GM19452 (cell line): ENCODE measurements at regions not wholly inside any gene's neighbourhood (a gene's known extent, or its start where the extent isn't known, plus 50 kb on each side); places are given as distances from the start of the nearest gene placed in this dataset.

Experiments
- ATAC-seq: cut with Tn5 transposase; IDR thresholded peaks from one replicate; pipeline ENCODE4 v1.9.1; 2021; ENCODE audit not compliant: unreplicated experiment

DNA sequence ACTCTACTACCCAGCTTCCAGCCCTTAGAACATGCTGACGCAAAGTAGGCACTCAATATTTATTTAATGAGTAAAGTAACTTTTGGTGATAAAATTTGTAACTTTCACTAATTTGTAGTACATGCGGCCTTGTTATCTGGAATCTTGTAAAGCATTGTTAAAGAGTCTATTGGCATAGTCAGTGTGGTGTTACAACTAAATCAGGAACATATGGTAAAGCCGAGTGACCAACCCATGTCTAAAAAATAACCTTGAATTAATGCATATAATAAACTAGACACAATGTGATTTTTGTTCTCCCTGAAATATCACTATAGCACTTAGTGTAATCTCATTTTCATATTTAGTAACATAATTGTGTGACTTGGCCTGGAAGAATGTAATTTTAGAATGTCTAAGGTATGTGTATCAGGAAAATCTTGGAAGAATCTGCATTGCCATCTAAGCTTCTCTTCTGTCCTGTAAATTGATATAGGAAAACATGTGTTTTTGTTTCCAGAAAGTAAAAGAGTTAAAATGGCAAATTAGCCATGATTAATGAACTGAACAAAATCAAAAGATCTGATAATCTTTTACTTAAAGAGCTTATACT lies 256.7 kb upstream of the GNAI1 start:
- no peak for ATAC-seq

DNA sequence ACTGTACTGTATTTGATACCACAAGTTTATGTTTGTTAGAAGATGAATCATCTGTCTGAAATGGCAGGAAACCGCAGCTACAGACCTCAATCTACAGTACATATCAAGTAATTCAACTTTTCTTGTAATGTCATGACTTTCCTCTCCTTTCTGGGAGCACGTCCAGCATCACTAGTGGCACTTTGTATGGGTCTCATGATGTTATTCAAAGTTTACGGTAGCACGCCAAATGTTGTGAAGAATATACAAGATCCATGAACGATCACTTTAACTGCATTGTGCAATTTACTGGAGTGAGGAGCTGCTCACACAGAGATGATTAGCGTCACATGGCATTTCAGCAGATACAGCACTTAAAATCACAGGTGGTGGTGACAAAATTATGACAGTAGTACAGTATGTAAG lies 257.8 kb upstream of the GNAI1 start:
- no peak for ATAC-seq

DNA sequence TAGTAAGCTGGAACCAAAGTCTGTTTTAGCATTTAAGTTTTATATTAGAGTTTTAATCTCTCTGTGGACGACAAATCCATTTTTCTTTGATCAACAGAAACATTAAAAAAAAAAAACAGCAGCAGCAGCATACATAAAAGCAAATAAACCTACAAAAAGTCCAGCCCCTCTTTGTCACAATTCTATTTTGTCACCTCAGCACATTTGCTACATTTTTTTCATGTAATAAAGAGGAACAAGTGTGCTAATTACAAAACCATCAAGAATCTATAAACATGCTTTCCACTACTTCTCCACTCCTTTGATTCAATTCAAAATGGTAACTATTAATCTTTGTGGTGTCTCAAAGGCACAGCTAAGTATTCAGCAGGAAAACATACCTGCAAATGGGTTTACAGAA lies 259.8 kb upstream of the GNAI1 start:
- ATAC-seq = no peak

DNA sequence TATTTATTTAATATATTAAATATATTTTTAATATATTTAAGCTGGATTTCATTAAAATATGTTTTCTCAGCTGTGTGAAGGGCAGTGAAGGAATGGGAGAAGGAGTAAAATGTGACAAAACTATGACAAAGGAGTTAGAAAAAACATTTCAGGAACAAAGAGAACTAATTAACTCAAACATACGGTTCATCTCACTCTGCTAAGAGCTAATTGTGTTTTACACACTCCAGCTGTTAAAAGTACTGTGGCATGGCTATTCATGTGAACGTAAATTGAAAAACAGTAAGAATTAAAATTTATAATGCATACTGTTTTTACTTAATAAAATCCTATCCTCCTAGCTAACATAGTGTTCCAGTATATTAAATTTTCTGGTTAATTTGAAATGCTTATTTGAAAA lies 262.5 kb upstream of the GNAI1 start:
- ATAC-seq = no peak

DNA sequence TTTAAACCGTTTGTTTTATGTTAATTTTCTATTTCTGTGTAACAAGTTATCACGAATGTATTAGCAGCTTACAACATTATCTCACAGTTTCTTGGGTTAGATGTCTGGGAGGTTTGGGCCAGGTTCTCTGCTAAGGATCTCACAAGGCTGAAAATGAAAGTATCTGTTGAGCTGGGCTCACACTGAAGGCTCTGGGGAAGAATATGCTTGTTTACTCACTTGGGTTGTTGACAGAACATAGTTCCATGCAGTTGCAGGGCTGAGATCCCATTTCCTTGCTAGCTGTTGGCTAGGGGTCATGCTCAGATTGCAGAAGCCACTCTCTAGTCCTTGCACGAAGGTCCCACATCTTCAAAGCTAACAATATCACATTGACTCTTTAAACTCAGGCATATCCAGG lies 266.6 kb upstream of the GNAI1 start:
- ATAC-seq = no peak

DNA sequence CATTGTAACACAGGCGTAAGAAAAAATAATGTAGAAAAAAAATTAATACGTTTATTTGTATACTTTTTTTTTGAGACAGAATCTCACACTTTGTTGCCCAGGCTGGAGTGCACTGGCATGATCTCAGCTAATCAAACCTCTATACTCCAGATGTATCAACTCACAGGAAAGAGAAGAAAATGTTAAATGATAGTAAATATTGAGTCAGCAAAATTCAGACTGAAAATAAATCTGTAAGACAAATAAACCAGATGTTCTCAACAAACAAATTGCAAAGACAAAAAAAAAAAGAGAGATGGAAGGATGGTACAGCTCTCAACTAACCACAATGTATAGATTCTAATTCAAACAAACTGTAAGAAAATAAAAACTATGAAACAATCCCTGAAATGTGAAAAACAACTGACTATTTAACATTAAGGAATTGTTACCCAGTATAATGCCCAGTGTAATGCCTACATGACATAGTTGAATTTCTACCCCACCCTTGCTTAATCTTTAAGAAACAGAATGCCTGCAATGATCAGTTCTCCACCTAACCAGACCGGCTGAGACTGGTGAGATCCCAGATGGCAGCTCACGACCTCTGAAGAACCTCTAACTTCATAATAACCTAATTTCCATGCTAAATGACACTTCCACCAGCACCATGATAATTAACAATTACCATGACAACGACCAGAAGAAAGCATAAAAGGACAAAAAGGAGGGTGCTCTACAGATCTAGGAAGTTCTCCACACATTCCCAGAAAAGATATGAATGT lies 272.0 kb upstream of the GNAI1 start:
- no peak for ATAC-seq

DNA sequence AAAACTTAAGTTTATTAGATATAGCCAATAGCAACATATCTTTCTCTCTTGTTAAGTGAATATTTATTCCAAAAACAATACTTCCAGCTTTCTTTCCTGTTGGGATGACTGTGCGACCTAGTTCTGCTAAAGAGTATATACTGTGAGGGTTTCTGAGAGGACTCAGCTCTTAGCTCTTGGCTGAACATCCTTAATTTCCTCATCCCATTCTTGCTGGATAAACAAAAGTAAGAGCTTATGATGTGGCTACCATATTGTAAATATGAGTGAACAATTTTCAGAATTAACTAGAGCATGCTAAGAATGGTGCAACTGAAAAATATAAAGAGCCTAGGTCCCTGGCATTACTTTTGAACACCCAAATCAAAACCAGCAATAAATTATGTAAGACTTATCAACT lies 279.5 kb upstream of the GNAI1 start:
- no peak for ATAC-seq

DNA sequence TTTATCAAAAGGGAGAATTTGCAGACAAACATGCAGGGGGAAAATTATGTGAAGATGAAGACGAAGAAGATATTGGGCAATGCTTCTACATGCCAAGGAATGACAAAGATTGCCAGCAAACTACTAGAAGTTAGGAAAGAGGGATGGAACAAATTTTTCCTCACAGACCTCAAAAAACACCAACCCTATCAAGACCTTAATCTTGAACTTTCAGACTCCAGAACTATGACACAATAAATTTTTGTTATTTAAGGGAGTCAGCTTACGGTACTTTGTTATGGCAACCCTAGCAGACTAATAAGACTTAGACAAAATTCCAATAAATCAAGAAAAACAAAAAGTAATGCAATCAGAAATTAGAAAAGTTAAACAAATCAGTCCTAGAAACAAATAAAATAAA lies 280.0 kb upstream of the GNAI1 start:
- no peak for ATAC-seq

DNA sequence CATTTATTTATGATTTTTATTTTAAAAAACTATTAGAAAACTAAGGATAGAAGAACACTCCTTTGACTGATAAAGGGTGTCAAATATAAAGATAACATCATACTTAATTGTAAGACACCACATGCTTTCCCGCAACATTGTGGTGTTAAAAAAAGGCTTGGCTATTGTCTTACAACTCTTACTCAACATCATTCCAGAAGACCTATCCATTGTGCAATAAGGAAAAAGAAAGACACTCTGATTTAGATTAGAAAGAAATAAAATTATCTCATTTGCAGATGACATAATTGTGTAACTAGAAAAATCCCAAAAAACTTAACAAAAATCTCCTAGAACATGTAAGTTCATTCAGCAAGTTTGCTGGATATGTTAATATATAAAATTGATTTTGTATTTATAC lies 296.7 kb upstream of the GNAI1 start:
- no peak for ATAC-seq

DNA sequence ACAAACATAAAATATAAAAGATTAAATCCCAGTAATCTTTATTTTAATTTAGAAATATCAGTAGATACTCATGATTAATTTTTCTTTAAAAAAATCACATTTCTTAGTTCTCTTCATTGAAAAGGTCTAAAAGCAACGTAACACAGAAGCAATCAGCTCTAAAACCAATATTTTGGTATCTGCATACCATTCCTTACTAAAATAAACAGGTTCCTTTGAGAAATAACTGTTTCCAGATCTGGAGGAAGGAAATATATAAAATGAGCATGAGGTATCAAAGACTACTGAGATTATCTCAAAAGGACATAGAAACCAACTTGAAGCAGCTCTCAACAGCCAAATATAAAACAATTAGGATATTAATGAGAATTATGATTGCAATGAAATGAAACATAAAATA lies 301.0 kb upstream of the GNAI1 start:
- ATAC-seq = no peak

DNA sequence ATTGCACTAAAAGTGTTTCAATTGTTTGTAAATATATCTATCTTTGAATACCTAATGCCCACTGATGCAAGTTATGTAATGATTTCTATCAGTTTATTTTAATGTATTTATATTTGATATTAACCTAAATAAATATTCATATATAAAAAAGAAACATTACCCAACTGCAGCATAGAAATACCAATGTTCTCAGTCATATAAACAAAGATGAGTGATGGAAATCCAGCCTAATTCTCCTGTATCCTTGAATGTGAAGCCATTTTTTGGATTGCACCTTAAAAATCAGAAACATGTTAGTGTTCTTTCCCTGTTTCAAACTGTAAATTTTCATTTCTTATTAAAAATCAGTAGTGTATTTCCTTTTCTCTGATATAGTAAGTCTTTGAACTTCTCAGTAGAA lies 305.8 kb upstream of the GNAI1 start:
- ATAC-seq = no peak

DNA sequence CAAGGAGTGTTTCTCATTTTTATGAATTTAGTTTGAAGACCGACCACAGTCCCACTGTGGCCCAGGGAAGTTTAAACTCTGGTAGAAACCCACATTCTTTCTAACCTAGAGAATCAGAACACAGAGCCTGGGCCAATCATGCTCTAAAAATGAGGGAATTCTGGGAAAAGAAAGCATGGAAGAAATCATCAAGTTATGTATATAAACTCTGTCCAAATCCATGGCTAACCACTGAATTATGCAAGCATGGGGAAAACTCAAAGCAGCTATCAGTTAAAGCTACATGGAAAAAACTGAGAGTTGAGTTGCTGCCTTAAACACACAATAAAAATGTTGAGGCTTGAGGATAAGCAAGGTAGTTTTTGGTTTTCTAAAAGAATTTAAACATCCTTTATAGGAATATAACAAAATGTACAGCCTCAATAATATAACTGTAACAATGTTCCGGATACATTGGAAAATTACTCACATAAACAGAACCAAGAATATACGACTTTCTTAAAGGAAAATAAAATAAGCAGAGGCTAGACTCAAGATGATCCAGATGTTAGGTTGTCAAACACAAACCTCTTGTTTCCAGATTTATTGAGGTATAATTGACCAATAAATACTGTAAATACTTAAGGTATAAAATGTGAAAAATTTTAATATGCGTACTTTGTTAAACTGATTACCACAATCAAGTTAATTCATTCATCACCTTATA lies 311.2 kb upstream of the GNAI1 start:
- no peak for ATAC-seq

DNA sequence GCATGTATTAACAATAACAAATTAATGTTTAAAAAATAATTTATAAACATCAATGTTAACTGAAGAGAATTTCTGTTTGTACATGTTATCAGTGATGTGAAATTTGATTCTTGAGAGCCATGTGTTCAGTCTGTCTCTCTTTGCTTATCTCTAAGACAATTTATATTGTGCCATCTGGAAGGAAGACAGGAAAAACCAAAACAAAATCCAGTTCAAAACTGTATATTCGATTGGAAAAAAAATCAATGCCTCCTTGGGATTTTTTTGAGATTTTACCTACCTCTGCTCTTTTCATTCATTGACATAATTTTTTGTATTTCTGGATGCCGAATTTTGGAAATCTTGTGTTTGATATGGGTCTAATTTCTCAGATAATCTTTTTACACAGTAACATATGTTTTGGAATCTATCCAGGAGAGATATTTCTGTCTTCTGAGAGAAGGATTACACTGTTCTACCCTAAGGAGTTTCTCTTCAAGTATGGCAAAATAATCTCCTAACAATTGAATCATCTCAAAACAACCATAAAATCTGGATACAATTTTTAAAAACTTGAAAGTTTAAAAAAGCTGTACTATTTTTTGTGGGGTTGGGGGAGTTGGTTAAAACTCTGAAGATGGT lies 311.9 kb upstream of the GNAI1 start:
- ATAC-seq = no peak

DNA sequence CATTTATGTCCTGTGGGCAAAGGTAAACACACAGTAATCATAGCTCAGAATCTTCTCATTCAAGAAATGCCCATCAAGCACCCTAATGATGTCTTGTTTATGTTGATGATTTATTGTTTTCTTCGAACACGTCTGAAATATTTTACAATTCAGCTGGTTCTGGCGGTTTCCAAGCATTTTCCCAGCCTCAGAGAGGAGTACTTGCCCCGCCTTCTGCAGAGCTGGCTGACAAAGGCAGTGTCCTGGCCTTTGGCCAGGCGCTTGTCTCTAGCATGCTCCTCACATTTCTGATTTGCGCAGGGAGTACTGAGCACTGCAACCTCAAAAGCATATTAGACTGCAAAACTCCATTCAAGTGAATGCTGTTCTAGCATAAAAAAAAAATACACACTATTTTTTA lies 314.2 kb upstream of the GNAI1 start:
- no peak for ATAC-seq

DNA sequence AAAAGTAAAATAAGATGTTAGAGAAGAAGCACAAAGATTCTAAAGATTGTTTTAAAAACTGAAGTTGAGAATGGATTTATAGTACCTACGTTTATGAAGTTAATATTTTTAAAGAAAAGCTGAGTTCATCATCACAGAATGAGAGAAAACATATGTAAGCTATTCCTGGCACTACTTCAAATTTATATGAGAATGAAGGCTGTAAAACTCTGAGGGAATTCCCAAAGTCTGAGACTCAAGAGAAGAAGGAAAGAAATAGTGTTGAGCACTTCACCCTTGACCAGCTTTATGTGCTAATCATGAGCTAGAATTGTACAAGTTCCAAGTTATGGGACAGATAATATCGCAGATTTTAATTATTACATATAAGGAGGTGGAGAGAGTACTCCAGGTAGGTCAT lies 323.7 kb upstream of the GNAI1 start:
- ATAC-seq = no peak

DNA sequence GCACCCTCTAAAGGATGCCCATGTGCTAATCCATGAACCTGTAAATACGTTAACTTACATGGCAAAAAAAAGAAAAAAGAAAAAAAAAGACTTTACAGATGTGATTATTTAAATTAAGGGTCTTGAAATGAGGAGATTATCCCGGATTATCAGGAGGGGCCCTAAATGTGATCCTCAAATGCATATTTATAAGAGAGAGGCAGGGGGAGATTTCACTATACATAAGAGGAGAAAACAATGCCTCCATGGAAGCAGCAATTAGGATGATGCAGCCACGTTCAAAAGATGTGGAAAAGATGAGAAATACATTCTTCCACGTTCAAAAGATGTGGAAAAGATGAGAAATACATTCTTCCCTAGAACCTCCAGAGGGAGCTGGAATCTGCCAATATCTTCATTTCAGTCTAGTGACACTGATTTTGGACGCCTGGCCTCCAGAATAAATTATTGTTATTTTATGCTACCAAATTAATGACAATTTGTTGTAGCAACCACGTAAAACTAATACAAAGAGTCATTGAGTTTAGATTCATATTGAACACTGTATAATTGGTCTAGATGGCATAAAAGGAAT lies 328.4 kb upstream of the GNAI1 start:
- no peak for ATAC-seq

DNA sequence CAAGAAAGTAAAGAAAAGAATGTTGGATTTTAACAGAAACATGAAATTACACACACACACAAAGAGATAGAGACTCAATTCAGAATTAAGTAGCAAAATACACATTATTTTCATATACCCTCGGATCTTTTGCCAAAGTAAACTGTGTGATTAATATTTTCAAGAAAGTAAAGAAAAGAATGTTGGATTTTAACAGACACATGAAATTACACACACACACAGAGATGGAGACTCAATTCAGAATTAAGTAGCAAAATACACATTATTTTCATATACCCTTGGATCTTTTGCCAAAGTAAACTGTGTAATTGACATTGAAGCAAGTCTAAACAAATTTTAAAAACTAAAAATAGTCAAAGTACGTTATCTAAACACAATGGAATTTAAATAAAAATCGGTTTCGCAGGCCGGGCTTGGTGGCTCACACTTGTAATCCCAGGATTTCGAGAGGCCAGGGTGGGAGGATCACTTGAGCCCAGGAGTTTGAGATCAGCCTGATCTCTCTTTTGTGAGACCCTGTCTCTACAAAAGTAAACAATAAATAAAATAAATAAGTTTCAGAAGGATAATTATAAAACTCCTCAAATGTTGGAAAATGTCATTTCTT lies 337.3 kb upstream of the MAGI2 start:
- ATAC-seq = no peak

DNA sequence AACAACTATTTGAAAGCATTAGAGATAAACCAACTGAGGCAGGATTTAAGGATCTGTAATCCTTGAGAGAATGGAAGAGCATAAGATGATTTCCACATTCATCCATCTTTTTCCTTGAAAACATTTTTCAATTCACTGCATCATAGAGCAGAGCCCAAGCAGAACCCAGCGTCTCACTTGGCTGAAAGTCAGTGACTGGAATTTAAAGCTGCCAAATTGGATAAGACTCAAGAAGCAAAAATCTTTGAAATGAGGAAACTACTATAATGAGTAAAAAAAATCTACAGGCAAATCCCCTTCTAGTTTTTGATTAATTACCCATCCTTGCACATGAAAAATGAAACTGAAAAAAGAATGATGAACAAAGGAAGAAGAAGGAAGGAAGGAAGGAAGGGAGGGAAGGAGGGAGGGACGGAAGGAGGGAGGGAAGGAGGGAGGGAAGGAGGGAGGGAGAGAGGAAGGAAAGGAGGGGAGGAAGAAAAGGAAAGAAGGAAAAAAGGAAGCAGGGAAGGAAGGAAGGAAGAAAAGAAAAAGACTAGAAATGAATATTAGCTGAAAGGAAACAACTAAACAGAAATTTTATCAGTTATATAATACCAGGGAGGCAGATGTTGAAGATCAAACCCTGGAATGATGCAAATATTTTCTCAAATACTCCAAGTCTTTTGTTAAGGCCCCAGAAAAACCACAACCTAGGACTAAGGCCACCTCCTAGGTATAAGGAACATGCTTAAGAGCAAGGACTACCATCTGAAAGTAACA lies 336.3 kb upstream of the MAGI2 start:
- no peak for ATAC-seq

DNA sequence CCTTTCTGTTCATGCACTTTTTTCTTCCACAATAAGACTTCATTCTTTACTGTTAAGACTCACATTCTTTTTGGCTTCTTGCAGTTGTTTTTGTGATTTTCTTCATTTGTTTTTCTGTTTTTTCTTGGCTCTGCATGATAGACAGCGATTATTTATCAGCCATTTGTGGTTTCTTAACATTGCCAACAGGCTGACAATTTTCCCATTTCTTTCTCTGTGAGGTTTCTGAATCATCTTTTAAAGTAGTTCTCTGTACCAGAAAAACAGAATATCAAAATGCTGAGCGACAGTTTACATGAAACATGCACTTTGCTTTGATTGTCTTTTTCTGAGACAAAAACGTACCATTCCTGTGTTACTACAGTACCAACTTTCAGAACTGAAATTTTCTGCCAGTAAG lies 334.2 kb upstream of the MAGI2 start:
- no peak for ATAC-seq

DNA sequence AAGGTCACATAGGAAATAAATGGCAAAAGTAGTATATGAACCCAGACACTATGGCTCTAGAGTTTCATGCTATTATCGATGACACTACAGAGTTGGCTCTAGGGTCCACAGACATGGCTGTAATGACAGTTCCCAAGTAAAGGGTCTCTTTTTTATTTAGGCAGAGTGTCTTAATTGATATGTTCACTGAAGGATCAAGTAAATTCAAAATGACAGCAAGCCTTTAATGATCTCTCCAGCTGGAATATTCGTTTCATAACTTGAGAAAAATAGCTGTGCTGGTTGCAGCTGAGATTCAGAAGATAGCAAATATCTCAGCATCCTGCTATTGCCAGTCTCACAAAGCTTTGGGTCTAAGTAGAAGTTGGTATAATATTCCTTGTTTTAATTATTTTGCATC lies 333.6 kb upstream of the MAGI2 start:
- no peak for ATAC-seq

DNA sequence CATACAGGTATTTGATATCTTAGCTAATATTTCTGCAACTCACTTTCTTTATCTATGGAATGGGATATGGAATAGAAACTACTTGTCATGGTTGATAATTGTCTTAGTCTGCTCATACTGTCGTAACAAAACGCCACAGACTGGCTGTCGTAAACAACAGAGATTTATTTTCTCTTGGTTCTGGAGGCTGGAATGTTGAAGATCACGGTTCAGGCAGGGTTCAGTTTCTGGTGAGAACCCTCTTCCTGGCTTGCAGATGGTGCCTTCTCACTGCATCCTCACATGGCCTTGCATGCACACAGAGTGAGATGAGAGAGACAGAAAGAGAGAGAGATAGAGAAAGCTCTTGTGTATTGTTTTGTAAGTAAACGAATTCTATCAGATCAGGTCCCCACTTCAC lies 332.7 kb upstream of the MAGI2 start:
- no peak for ATAC-seq
